M059J (cell line): ENCODE measurements at regions not wholly inside any gene's neighbourhood (a gene's known extent, or its start where the extent isn't known, plus 50 kb on each side); places are given as distances from the start of the nearest gene placed in this dataset.

Experiments
- DNase-seq: peaks from one replicate; pipeline ENCODE4 v3.0.0-alpha.2; 2012; ENCODE audit warnings: low read depth

GRCh38 chr12:32047357-32048212 is 59.1 kb upstream of the BICD1 start:
- DNase-seq: peak; percentile 21

GRCh38 chr12:32048791-32049190 is 57.9 kb upstream of the BICD1 start:
- no peak for DNase-seq

- peak; percentile 77 for DNase-seq
Observed at GRCh38 chr12:32049956-32050355, 56.7 kb upstream of the BICD1 start.

- peak; percentile 99 for DNase-seq
Observed at GRCh38 chr12:32051511-32052211, 55.0 kb upstream of the BICD1 start.

GRCh38 chr12:32052212-32052713 is 54.4 kb upstream of the BICD1 start:
- DNase-seq: peak; percentile 9

GRCh38 chr12:32053881-32054624 is 52.6 kb upstream of the BICD1 start:
- peak; percentile 51 for DNase-seq
